Osteoblast (primary cell): ENCODE measurements at regions not wholly inside any gene's neighbourhood (a gene's known extent, or its start where the extent isn't known, plus 50 kb on each side); places are given as distances from the start of the nearest gene placed in this dataset.

ENCODE experiments used
- DNase-seq: peaks from one replicate; pipeline ENCODE4 v3.0.0; 2011; ENCODE audit warnings: low spot score, mixed read lengths; ENCODE audit not compliant: insufficient read length; ENCODE audit errors: missing footprints
- H2AFZ ChIP-seq: 2 replicates; pipeline ENCODE4 v1.6.0; 2011; ENCODE audit warnings: mild to moderate bottlenecking, low read length
- H3K27ac ChIP-seq: 2 replicates; pipeline ENCODE4 v1.5.1; 2011; ENCODE audit warnings: mild to moderate bottlenecking, low read depth, low read length, moderate library complexity
- H3K27me3 ChIP-seq: 2 replicates; pipeline ENCODE4 v1.6.0; 2012; ENCODE audit warnings: mild to moderate bottlenecking, control low read depth, inconsistent platforms, low read length, moderate library complexity; ENCODE audit not compliant: insufficient read depth
- H3K36me3 ChIP-seq: 2 replicates; pipeline ENCODE4 v1.5.1; 2011; ENCODE audit warnings: mild to moderate bottlenecking, low read length, control low read depth, moderate library complexity; ENCODE audit not compliant: insufficient read depth
- H3K4me1 ChIP-seq: 2 replicates; pipeline ENCODE4 v1.5.1; 2011; ENCODE audit warnings: mild to moderate bottlenecking, low read length, control low read depth, moderate library complexity; ENCODE audit not compliant: insufficient read depth
- H3K4me2 ChIP-seq: 2 replicates; pipeline ENCODE4 v1.6.0; 2011; ENCODE audit warnings: mild to moderate bottlenecking, low read length; ENCODE audit not compliant: insufficient read depth
- H3K4me3 ChIP-seq: fragments of 200-600 bp; sonication (generic); 3 replicates; pipeline ENCODE4 v1.5.1; 2012; ENCODE audit warnings: mild to moderate bottlenecking, low read length, inconsistent platforms; ENCODE audit not compliant: insufficient read depth
- H3K79me2 ChIP-seq: 2 replicates; pipeline ENCODE4 v1.6.0; 2012; ENCODE audit warnings: mild to moderate bottlenecking, low read length, control low read depth, inconsistent platforms; ENCODE audit not compliant: insufficient read depth
- H3K9me3 ChIP-seq: 2 replicates; pipeline ENCODE4 v1.5.1; 2011; ENCODE audit warnings: low read depth, low read length, control low read depth
- H4K20me1 ChIP-seq: 2 replicates; pipeline ENCODE4 v1.6.0; 2012; ENCODE audit warnings: mild to moderate bottlenecking, low read length, control low read depth; ENCODE audit not compliant: insufficient read depth
- TF ChIP-seq, protein P1 (sequence below): IDR thresholded peaks from 2 replicates; pipeline ENCODE4 v1.5.1; 2011; ENCODE audit warnings: mild to moderate bottlenecking, low read depth, low read length, moderate library complexity; ENCODE audit errors: extremely low read depth

DNA sequence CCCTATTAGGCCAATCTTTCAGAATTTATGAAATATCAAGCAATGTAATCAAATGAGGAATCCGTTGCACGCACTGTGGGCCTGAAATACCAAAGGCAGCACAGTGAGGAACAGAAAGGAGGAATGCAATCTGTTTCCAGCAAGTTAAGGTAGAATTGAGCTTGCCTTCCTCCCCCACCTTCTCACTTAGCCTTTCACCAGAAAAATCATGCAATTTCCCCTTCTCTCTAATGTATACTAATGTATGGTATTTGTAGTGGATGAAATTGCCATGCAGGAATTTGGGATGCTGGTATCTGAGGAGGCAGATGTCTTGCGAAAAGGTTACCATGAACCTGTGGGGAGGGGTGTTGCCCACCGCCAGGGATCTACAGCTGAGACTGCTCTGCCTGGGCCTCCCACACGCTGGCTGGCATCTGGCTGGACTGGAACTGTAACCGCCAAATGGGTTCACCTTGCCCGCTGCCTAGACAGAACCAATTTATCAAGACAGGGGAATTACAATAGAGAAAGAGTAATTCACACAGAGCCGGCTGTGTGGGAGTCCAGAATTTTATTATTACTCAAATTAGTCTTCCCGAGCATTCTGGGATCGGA is 222.4 kb upstream of the MYLIP start:
- H3K4me1 ChIP-seq = no peaks in the 10 kb centered on the region
- no peaks in the 10 kb centered on the region for H3K9me3 ChIP-seq
- H3K79me2 ChIP-seq = no peaks in the 10 kb centered on the region
- H2AFZ ChIP-seq = no peak overlapping the region
- TF ChIP-seq, protein P1, sequence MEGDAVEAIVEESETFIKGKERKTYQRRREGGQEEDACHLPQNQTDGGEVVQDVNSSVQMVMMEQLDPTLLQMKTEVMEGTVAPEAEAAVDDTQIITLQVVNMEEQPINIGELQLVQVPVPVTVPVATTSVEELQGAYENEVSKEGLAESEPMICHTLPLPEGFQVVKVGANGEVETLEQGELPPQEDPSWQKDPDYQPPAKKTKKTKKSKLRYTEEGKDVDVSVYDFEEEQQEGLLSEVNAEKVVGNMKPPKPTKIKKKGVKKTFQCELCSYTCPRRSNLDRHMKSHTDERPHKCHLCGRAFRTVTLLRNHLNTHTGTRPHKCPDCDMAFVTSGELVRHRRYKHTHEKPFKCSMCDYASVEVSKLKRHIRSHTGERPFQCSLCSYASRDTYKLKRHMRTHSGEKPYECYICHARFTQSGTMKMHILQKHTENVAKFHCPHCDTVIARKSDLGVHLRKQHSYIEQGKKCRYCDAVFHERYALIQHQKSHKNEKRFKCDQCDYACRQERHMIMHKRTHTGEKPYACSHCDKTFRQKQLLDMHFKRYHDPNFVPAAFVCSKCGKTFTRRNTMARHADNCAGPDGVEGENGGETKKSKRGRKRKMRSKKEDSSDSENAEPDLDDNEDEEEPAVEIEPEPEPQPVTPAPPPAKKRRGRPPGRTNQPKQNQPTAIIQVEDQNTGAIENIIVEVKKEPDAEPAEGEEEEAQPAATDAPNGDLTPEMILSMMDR = no peak
- H3K27me3 ChIP-seq = no peaks in the 10 kb centered on the region
- no peaks in the 10 kb centered on the region for H4K20me1 ChIP-seq
- H3K4me2 ChIP-seq = no peak overlapping the region
- H3K36me3 ChIP-seq = no peaks in the 10 kb centered on the region
- H3K27ac ChIP-seq = no peak overlapping the region
- no peak overlapping the region for H3K4me3 ChIP-seq
- no peak for DNase-seq

- Histone ChIP-seq H3K9me3 (no peaks in the 10 kb centered on the region), H4K20me1 (no peaks in the 10 kb centered on the region), H3K4me1 (no peaks in the 10 kb centered on the region), H3K79me2 (no peaks in the 10 kb centered on the region), H2AFZ (no peak overlapping the region), H3K27me3 (no peaks in the 10 kb centered on the region), H3K4me3 (no peak overlapping the region), H3K36me3 (no peaks in the 10 kb centered on the region), H3K4me2 (no peak overlapping the region), H3K27ac (no peak overlapping the region)
- DNase-seq = no peak
- TF ChIP-seq, protein P1 = no peak
Measured at GRCh38 chr6:15905488-15906419, 223.1 kb upstream of the MYLIP start.

GRCh38 chr6:15904651-15905376 is 224.1 kb upstream of the MYLIP start:
- TF ChIP-seq, protein P1 = no peak
- Histone ChIP-seq H2AFZ (no peak overlapping the region), H3K27ac (no peak overlapping the region), H3K4me3 (no peak overlapping the region), H3K79me2 (no peaks in the 10 kb centered on the region), H3K4me1 (no peaks in the 10 kb centered on the region), H4K20me1 (no peaks in the 10 kb centered on the region), H3K9me3 (no peaks in the 10 kb centered on the region), H3K4me2 (no peak overlapping the region), H3K36me3 (no peaks in the 10 kb centered on the region), H3K27me3 (no peaks in the 10 kb centered on the region)
- no peak for DNase-seq
